Upper lobe of left lung (tissue), 6 donors: ENCODE measurements at regions not wholly inside any gene's neighbourhood (a gene's known extent, or its start where the extent isn't known, plus 50 kb on each side); places are given as distances from the start of the nearest gene placed in this dataset.
A peak's percentile ranks its signal among the peaks of the same experiment; 100 is the strongest.

ENCODE experiments used
- ATAC-seq, 2 donors: fragments of 200-7000 bp; cut with Tn5 transposase; one replicate each; pipeline ENCODE4 v1.9.1; 2022; ENCODE audit warnings: mild to moderate bottlenecking in 2 of 2, moderate library complexity in 2 of 2; ENCODE audit not compliant: low FRiP score in 2 of 2
- DNase-seq, 2 donors: peaks; one replicate each; pipeline ENCODE4 v3.0.0-alpha.2; 2019 to 2020
- H3K27ac ChIP-seq, 4 donors: fragments of 200-600 bp; sonication (generic); one replicate each; pipeline ENCODE4 v1.5.1; 2016 to 2019
- H3K27me3 ChIP-seq, 4 donors: fragments of 200-600 bp; sonication (generic); one replicate each; pipeline ENCODE4 v1.5.1; 2017 to 2019
- H3K36me3 ChIP-seq, 4 donors: fragments of 200-600 bp; sonication (generic); one replicate each; pipeline ENCODE4 v1.5.1; 2016 to 2019
- H3K4me1 ChIP-seq, 4 donors: fragments of 200-600 bp; sonication (generic); one replicate each; pipeline ENCODE4 v1.5.1; 2018 to 2019
- H3K4me3 ChIP-seq, 4 donors: fragments of 200-600 bp; sonication (generic); one replicate each; pipeline ENCODE4 v1.5.1; 2017 to 2019; ENCODE audit warnings: mild to moderate bottlenecking in 2 of 4, moderate library complexity in 1 of 4
- H3K9me3 ChIP-seq, 4 donors: fragments of 200-600 bp; sonication (generic); one replicate each; pipeline ENCODE4 v1.5.1; 2018 to 2019
- EP300 ChIP-seq, 4 donors: sonication (generic); formaldehyde crosslinking; IDR thresholded peaks; one replicate each; pipeline ENCODE4 v1.5.1; 2017; ENCODE audit warnings: antibody characterized with exemption in 4 of 4, control low read depth in 2 of 4
- POLR2A ChIP-seq, 4 donors: fragments of 450-650 bp; IDR thresholded peaks; one replicate each; pipeline ENCODE4 v1.5.1; 2016 to 2017; ENCODE audit warnings: antibody characterized with exemption in 4 of 4, mild to moderate bottlenecking in 2 of 4
- POLR2AphosphoS5 ChIP-seq, 2 donors: sonication (generic); formaldehyde crosslinking; IDR thresholded peaks; one replicate each; pipeline ENCODE4 v1.5.1; 2017; ENCODE audit warnings: antibody characterized with exemption in 2 of 2
- WGBS, 2 donors: methylation state at CpG; one replicate each; pipeline ENCODE4 v1.1.5; 2017 to 2018; 5-methylcytosine and 5-hydroxymethylcytosine counted together
- TF ChIP-seq, protein P1 (sequence below), 6 experiments: fragments of 450-650 bp in 4 of 6; fragments of 200-600 bp in 2 of 6; sonication (generic) in 2 of 6; IDR thresholded peaks; one replicate each; pipeline ENCODE4 v1.5.1; 2016 to 2019; ENCODE audit warnings: antibody characterized with exemption in 6 of 6
- donor health status: DM: no; HTN: no; CAD: no; lungs with moderate emphysema.
- donor health status: DM: no; HTN: yes; CAD: no; lungs with severe emphysema.

DNA sequence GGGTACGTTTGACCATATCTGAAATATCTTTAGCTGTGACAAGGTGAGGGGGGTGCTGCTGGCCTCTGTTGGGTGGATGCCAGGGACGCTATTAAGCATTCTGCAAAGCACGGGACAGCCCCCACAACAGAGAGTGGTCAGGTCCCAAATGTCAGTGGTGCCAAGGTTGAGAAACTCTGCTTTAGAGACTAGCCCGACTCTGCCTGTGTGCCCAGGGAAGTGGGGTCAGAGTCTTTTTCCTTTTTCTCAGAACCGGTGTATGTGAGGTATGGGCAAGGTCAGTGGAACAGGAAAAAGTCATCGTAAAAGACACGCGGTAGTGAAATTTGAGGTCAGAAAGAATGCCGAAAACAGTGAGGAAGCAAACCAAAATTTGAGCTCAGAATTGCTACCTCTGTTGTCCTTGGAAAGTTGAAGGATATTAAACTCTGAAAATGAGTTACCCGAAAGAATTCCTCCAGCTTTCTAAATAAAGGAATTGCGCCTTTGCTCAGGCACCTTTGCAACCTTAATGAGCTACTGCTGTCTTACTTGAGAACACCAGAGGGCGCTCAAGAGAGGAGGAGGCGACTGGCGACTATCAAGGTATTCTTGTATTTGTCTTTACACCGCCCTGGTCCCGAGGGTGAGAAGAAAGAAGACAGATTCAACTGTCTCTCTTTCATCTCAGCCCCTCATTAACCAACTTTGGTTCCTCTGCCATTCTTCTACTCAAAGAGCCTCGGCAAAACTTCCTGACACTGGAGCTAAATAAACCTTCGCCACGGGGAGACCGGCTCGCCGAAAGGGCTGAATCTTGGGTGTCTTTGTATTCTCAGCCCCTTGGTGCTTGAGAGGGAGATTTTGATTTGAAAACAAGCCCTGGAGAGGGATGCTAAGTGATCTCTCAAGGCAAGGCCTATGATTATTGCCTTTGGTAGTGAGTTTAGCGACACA is 85.4 kb upstream of the OLIG2 start:
- DNase-seq (peak in 1 of 2 donors; percentile 60), ATAC-seq (peak in 1 of 2 donors; percentile 68)
- H3K36me3 ChIP-seq, result no peaks in the 10 kb centered on the region
- TF ChIP-seq POLR2A (IDR thresholded peaks at IDR 0.05), result no peak
- TF ChIP-seq, protein P1, sequence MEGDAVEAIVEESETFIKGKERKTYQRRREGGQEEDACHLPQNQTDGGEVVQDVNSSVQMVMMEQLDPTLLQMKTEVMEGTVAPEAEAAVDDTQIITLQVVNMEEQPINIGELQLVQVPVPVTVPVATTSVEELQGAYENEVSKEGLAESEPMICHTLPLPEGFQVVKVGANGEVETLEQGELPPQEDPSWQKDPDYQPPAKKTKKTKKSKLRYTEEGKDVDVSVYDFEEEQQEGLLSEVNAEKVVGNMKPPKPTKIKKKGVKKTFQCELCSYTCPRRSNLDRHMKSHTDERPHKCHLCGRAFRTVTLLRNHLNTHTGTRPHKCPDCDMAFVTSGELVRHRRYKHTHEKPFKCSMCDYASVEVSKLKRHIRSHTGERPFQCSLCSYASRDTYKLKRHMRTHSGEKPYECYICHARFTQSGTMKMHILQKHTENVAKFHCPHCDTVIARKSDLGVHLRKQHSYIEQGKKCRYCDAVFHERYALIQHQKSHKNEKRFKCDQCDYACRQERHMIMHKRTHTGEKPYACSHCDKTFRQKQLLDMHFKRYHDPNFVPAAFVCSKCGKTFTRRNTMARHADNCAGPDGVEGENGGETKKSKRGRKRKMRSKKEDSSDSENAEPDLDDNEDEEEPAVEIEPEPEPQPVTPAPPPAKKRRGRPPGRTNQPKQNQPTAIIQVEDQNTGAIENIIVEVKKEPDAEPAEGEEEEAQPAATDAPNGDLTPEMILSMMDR (IDR thresholded peaks at IDR 0.05), result peak; percentile 53 to 67 (median 60)
- no peaks in the 10 kb centered on the region for H3K4me1 ChIP-seq
- no peak overlapping the region for H3K27ac ChIP-seq
- WGBS, 2 donors, result 52 to 55% methylated on average over 20 to 23 of the region's 23 CpGs
- no peak overlapping the region for H3K4me3 ChIP-seq
- no peaks in the 10 kb centered on the region for H3K27me3 ChIP-seq
- no peaks in the 10 kb centered on the region for H3K9me3 ChIP-seq

DNA sequence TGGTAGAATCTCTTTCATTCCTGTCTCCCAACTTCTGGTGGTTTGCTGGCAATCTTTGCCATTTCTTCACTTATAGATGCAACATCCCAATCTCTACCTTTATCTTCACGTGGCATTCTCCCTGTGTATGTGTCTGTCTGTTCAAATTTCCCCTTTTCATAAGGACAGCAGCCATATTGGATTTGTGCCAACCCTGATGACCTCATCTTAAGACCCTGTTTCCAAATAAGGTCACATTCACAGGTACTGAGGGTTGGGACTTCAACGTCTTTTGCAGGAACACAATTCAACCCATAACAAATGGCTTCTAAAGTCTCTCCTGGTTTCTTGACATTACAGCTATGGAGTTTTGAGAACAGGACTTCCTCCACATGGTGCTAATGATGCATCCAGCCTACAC is 84.5 kb upstream of the OLIG2 start:
- no peak for DNase-seq
- H3K27ac ChIP-seq, result no peak overlapping the region
- no peak for ATAC-seq
- no peaks in the 10 kb centered on the region for H3K27me3 ChIP-seq
- TF ChIP-seq POLR2AphosphoS5 (IDR thresholded peaks at IDR 0.05), result no peak
- no peak for TF ChIP-seq EP300 (IDR thresholded peaks at IDR 0.05)
- TF ChIP-seq POLR2A (IDR thresholded peaks at IDR 0.05), result no peak
- TF ChIP-seq, protein P1 (IDR thresholded peaks at IDR 0.05), result no peak
- H3K4me3 ChIP-seq, result no peak overlapping the region
- no peaks in the 10 kb centered on the region for H3K4me1 ChIP-seq
- H3K9me3 ChIP-seq, result no peaks in the 10 kb centered on the region
- no peaks in the 10 kb centered on the region for H3K36me3 ChIP-seq
- WGBS, 2 donors, result 69 to 73% methylated on average over 2 of the region's 2 CpGs

DNA sequence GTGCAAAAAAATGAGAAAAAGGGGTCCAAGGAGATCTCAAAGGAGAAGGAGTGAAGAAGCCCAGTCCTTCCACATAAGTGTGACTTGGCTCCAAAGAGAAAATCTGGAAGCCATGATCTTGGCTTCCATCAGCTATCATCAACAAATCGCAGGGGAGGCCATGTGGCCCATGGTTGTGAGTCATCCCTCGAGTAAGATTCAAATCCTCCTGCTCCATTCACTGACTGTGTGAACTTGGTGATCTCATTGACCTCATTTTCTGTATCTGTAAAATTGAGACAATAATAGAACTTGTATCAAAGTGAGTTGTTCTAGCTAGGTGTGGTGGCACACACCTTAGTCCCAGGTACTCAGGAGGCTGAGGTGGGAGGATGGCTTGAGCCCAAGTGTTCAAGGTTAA is 79.1 kb upstream of the OLIG2 start:
- no peaks in the 10 kb centered on the region for H3K9me3 ChIP-seq
- no peaks in the 10 kb centered on the region for H3K27me3 ChIP-seq
- ATAC-seq (no peak), DNase-seq (no peak)
- no peak overlapping the region for H3K4me3 ChIP-seq
- TF ChIP-seq POLR2AphosphoS5 (IDR thresholded peaks at IDR 0.05) (no peak), POLR2A (IDR thresholded peaks at IDR 0.05) (no peak), EP300 (IDR thresholded peaks at IDR 0.05) (no peak)
- TF ChIP-seq, protein P1 (IDR thresholded peaks at IDR 0.05), result no peak
- H3K27ac ChIP-seq, result no peak overlapping the region
- H3K4me1 ChIP-seq, result no peaks in the 10 kb centered on the region
- no peaks in the 10 kb centered on the region for H3K36me3 ChIP-seq
- 89 to 91% methylated on average over 2 of the region's 2 CpGs for whole genome bisulfite sequencing, 2 donors

DNA sequence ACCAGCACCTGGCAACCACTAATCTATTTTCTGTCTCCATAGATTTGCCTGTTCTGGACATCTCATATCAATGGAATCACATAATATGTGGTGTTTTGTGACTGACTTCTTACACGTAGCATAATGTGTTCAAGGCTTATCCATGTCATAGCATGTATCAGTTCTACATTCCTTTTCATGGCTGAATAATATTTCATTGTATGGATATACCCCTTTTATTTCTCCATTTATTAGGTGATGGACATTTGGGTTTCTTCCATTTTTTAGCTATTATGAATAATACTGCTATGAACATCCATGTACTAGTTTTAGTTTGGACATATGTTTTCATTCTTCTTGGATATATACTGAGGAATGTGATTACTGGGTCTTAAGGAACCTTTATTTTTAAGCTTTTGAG is 78.0 kb upstream of the OLIG2 start:
- H3K27me3 ChIP-seq, result no peaks in the 10 kb centered on the region
- H3K36me3 ChIP-seq, result no peaks in the 10 kb centered on the region
- H3K4me3 ChIP-seq, result no peak overlapping the region
- ATAC-seq, result no peak
- H3K27ac ChIP-seq, result no peak overlapping the region
- H3K9me3 ChIP-seq, result no peaks in the 10 kb centered on the region
- no peak for DNase-seq
- WGBS, 2 donors, result 82 to 88% methylated on average over 1 of the region's 1 CpG
- no peak for TF ChIP-seq POLR2AphosphoS5 (IDR thresholded peaks at IDR 0.05)
- no peaks in the 10 kb centered on the region for H3K4me1 ChIP-seq

DNA sequence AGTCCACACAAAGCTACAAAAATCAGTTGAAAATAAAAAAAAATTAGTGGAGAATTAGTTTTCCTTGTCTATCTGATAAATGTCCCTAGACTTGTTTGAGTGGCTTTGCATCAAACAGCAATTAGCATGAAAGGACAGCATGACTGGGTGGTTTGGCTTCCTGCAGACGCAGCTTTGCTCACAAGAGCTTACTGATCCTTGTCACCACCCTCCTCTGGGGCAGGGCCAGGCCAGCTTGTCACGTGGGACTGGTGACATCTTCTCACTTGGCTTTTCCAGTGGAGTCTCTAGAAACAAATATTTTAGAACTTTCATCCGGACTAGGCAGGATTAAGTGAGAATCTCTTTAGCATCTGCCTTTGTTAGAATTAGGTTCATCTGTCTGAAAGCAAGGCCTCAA is 76.0 kb upstream of the OLIG2 start:
- H3K4me1 ChIP-seq, result no peaks in the 10 kb centered on the region
- DNase-seq (no peak), ATAC-seq (no peak)
- H3K27me3 ChIP-seq, result no peaks in the 10 kb centered on the region
- no peak overlapping the region for H3K27ac ChIP-seq
- 56 to 64% methylated on average over 3 of the region's 3 CpGs for WGBS, 2 donors
- no peak overlapping the region for H3K4me3 ChIP-seq
- TF ChIP-seq, protein P1 (IDR thresholded peaks at IDR 0.05), result no peak
- no peak for TF ChIP-seq POLR2A (IDR thresholded peaks at IDR 0.05)
- no peak for TF ChIP-seq POLR2AphosphoS5 (IDR thresholded peaks at IDR 0.05)
- TF ChIP-seq EP300 (IDR thresholded peaks at IDR 0.05), result no peak
- no peaks in the 10 kb centered on the region for H3K36me3 ChIP-seq
- no peaks in the 10 kb centered on the region for H3K9me3 ChIP-seq
